CD4-positive, alpha-beta memory T cell (primary cell): ENCODE measurements at regions not wholly inside any gene's neighbourhood (a gene's known extent, or its start where the extent isn't known, plus 50 kb on each side); places are given as distances from the start of the nearest gene placed in this dataset.

Experiments used
- CTCF ChIA-PET: fragments of 350-600 bp; sonication (Branson Sonifier 250); formaldehyde crosslinking; loops from one replicate; lab custom pipeline; 2021; ENCODE audit warnings: inconsistent platforms; ENCODE audit not compliant: partially characterized antibody; lab: Charles Lee
- POLR2A ChIA-PET: fragments of 350-600 bp; sonication (Branson Sonifier 250); formaldehyde crosslinking; loops from one replicate; lab custom pipeline; 2021; ENCODE audit not compliant: partially characterized antibody; lab: Charles Lee
- DNase-seq, 5 donors: peaks; one replicate each; pipeline versions ENCODE4 v3.0.0 to v3.0.0-alpha.2; 2020 to 2022; ENCODE audit warnings: mixed read lengths in 1 of 5
- H3K27ac ChIP-seq: one replicate; pipeline ENCODE4 v1.7.0; 2013; ENCODE audit warnings: low read depth, low read length
- H3K27me3 ChIP-seq: 2 replicates; pipeline ENCODE4 v1.7.0; 2013; ENCODE audit warnings: mild to moderate bottlenecking, low read length, moderate library complexity; ENCODE audit not compliant: insufficient read depth
- H3K36me3 ChIP-seq: 2 replicates; pipeline ENCODE4 v1.7.0; 2013; ENCODE audit warnings: mild to moderate bottlenecking, low read length, moderate library complexity; ENCODE audit not compliant: insufficient read depth
- H3K4me1 ChIP-seq: 2 replicates; pipeline ENCODE4 v1.7.0; 2013; ENCODE audit warnings: mild to moderate bottlenecking, low read length, moderate library complexity; ENCODE audit not compliant: insufficient read depth
- H3K4me3 ChIP-seq, 2 donors: one replicate each; pipeline ENCODE4 v1.7.0; 2013; ENCODE audit warnings: low read length in 2 of 2, mild to moderate bottlenecking in 1 of 2
- H3K9me3 ChIP-seq, 2 donors: one replicate each; pipeline ENCODE4 v1.7.0; 2013; ENCODE audit warnings: low read length in 2 of 2, control low read depth in 1 of 2; ENCODE audit not compliant: control insufficient read depth in 1 of 2
- H3K27ac Mint-ChIP-seq, 7 donors: one replicate each; pipeline ENCODE4 v1.8.0; 2020 to 2021; ENCODE audit warnings: mixed read lengths in 7 of 7, mild to moderate bottlenecking in 6 of 7, inconsistent platforms in 3 of 7, moderate library complexity in 3 of 7
- H3K27me3 Mint-ChIP-seq, 2 donors: one replicate each; pipeline ENCODE4 v1.8.0; 2020 to 2021; ENCODE audit warnings: mixed read lengths in 2 of 2
- H3K36me3 Mint-ChIP-seq, 2 donors: one replicate each; pipeline ENCODE4 v1.8.0; 2020 to 2021; ENCODE audit warnings: mixed read lengths in 2 of 2, inconsistent platforms in 1 of 2, mild to moderate bottlenecking in 1 of 2
- H3K4me1 Mint-ChIP-seq, 4 donors: one replicate each; pipeline ENCODE4 v1.8.0; 2020 to 2021; ENCODE audit warnings: mixed read lengths in 4 of 4, mild to moderate bottlenecking in 1 of 4
- H3K4me3 Mint-ChIP-seq, 8 donors: one replicate each; pipeline ENCODE4 v1.8.0; 2020 to 2021; ENCODE audit warnings: mixed read lengths in 8 of 8, mild to moderate bottlenecking in 7 of 8, moderate library complexity in 6 of 8, inconsistent platforms in 3 of 8
- H3K9me3 Mint-ChIP-seq, 8 donors: one replicate each; pipeline ENCODE4 v1.8.0; 2020 to 2021; ENCODE audit warnings: mixed read lengths in 8 of 8, mild to moderate bottlenecking in 5 of 8, inconsistent platforms in 3 of 8, moderate library complexity in 1 of 8
- intact Hi-C: fragments of 100-400 bp; cut with micrococcal nuclease; formaldehyde crosslinking; loops from one replicate; pipeline ENCODE4 v1.15.1; 2023

- H3K4me1 ChIP-seq = no peaks in the 10 kb centered on the region
- H3K27me3 ChIP-seq = no peaks in the 10 kb centered on the region
- intact Hi-C loops = no loop called here
- DNase-seq = no peak
- H3K36me3 ChIP-seq = no peaks in the 10 kb centered on the region
- no peak overlapping the region for H3K4me3 Mint-ChIP-seq
- no peaks in the 10 kb centered on the region for H3K9me3 ChIP-seq
- no peaks in the 10 kb centered on the region for H3K4me1 Mint-ChIP-seq
- H3K36me3 Mint-ChIP-seq = no peaks in the 10 kb centered on the region
- no peak overlapping the region for H3K27ac Mint-ChIP-seq
- no peak overlapping the region for H3K4me3 ChIP-seq
- peaks cover 0 to 2% (median 0%) of the 10 kb centered on the region in 8 donors for H3K9me3 Mint-ChIP-seq
- ChIA-PET POLR2A (no interaction called here), CTCF (no interaction called here)
- peaks cover 7% of the 10 kb centered on the region in 2 donors for H3K27me3 Mint-ChIP-seq
- H3K27ac ChIP-seq = no peak overlapping the region
These were observed 198.1 kb upstream of the HABP2 start for GRCh38 chr10:113354711-113355110.

GRCh38 chr10:113356794-113357680 is 195.8 kb upstream of the HABP2 start:
- H3K4me1 Mint-ChIP-seq = no peaks in the 10 kb centered on the region
- no peaks in the 10 kb centered on the region for H3K36me3 Mint-ChIP-seq
- no peaks in the 10 kb centered on the region for H3K4me1 ChIP-seq
- H3K27ac ChIP-seq = no peak overlapping the region
- H3K27me3 ChIP-seq = no peaks in the 10 kb centered on the region
- intact Hi-C loops = no loop called here
- H3K27me3 Mint-ChIP-seq = peaks cover 6 to 7% of the 10 kb centered on the region in 2 donors
- H3K36me3 ChIP-seq = no peaks in the 10 kb centered on the region
- no peak for DNase-seq
- no peaks in the 10 kb centered on the region for H3K9me3 ChIP-seq
- ChIA-PET CTCF (interaction anchor here (0.7 kb wide), 1 partner anchor 28 kb away, joined by 3 read pairs; no protein-coding TSS in a partner anchor), POLR2A (no interaction called here)
- peaks cover 0 to 2% (median 0%) of the 10 kb centered on the region in 8 donors for H3K9me3 Mint-ChIP-seq
- H3K4me3 Mint-ChIP-seq = no peak overlapping the region
- no peak overlapping the region for H3K27ac Mint-ChIP-seq
- no peak overlapping the region for H3K4me3 ChIP-seq

- Histone ChIP-seq H3K4me1 (no peaks in the 10 kb centered on the region), H3K27me3 (no peaks in the 10 kb centered on the region), H3K27ac (no peak overlapping the region), H3K4me3 (no peak overlapping the region), H3K9me3 (no peaks in the 10 kb centered on the region), H3K36me3 (no peaks in the 10 kb centered on the region)
- CTCF ChIA-PET = no interaction called here
- peaks cover 0 to 2% (median 0%) of the 10 kb centered on the region in 8 donors for H3K9me3 Mint-ChIP-seq
- intact Hi-C loops = no loop called here
- peaks cover 2 to 7% (median 4%) of the 10 kb centered on the region in 4 donors for H3K4me1 Mint-ChIP-seq
- H3K27ac Mint-ChIP-seq = no peak overlapping the region
- peaks cover 5 to 7% of the 10 kb centered on the region in 2 donors for H3K27me3 Mint-ChIP-seq
- no peak overlapping the region for H3K4me3 Mint-ChIP-seq
- no peak for DNase-seq
- POLR2A ChIA-PET = no interaction called here
- H3K36me3 Mint-ChIP-seq = no peaks in the 10 kb centered on the region
These were observed 195.1 kb upstream of the HABP2 start for GRCh38 chr10:113357681-113358300.

- H3K4me3 Mint-ChIP-seq = no peak overlapping the region
- no peak for DNase-seq
- intact Hi-C loops = no loop called here
- H3K9me3 ChIP-seq = no peaks in the 10 kb centered on the region
- no peaks in the 10 kb centered on the region for H3K36me3 ChIP-seq
- H3K27me3 ChIP-seq = no peaks in the 10 kb centered on the region
- H3K27ac Mint-ChIP-seq = no peak overlapping the region
- no peak overlapping the region for H3K4me3 ChIP-seq
- POLR2A ChIA-PET = no interaction called here
- H3K9me3 Mint-ChIP-seq = peaks cover 0 to 2% (median 0%) of the 10 kb centered on the region in 8 donors
- no peaks in the 10 kb centered on the region for H3K4me1 ChIP-seq
- peaks cover 2 to 7% (median 5%) of the 10 kb centered on the region in 4 donors for H3K4me1 Mint-ChIP-seq
- H3K36me3 Mint-ChIP-seq = no peaks in the 10 kb centered on the region
- CTCF ChIA-PET = no interaction called here
- H3K27ac ChIP-seq = no peak overlapping the region
- H3K27me3 Mint-ChIP-seq = peaks cover 0 to 9% of the 10 kb centered on the region in 2 donors
These were observed 193.2 kb upstream of the HABP2 start for GRCh38 chr10:113359655-113360054.

- CTCF ChIA-PET = no interaction called here
- peaks cover 4 to 7% (median 5%) of the 10 kb centered on the region in 4 donors for H3K4me1 Mint-ChIP-seq
- Histone ChIP-seq H3K9me3 (no peaks in the 10 kb centered on the region), H3K27me3 (no peaks in the 10 kb centered on the region), H3K27ac (no peak overlapping the region), H3K4me1 (no peaks in the 10 kb centered on the region), H3K36me3 (no peaks in the 10 kb centered on the region), H3K4me3 (no peak overlapping the region)
- POLR2A ChIA-PET = no interaction called here
- H3K27ac Mint-ChIP-seq = no peak overlapping the region
- no peak overlapping the region for H3K4me3 Mint-ChIP-seq
- peaks cover 0 to 4% of the 10 kb centered on the region in 2 donors for H3K27me3 Mint-ChIP-seq
- DNase-seq = no peak
- intact Hi-C loops = no loop called here
- H3K9me3 Mint-ChIP-seq = peaks cover 0 to 4% (median under 1%) of the 10 kb centered on the region in 8 donors
- H3K36me3 Mint-ChIP-seq = no peaks in the 10 kb centered on the region
These were observed 192.0 kb upstream of the HABP2 start for GRCh38 chr10:113360870-113361269.

GRCh38 chr10:113362645-113363091 is 190.2 kb upstream of the HABP2 start:
- no peaks in the 10 kb centered on the region for H3K36me3 Mint-ChIP-seq

GRCh38 chr10:113364227-113364626 is 188.6 kb upstream of the HABP2 start:
- H3K4me3 Mint-ChIP-seq = no peak overlapping the region
- intact Hi-C loops = no loop called here
- POLR2A ChIA-PET = no interaction called here
- peaks cover 0 to 8% (median 2%) of the 10 kb centered on the region in 8 donors for H3K9me3 Mint-ChIP-seq
- peaks cover 4 to 7% (median 5%) of the 10 kb centered on the region in 4 donors for H3K4me1 Mint-ChIP-seq
- H3K9me3 ChIP-seq = no peaks in the 10 kb centered on the region
- no peak for DNase-seq
- H3K27me3 ChIP-seq = no peaks in the 10 kb centered on the region
- no peaks in the 10 kb centered on the region for H3K36me3 ChIP-seq
- H3K4me3 ChIP-seq = no peak overlapping the region
- CTCF ChIA-PET = no interaction called here
- no peak overlapping the region for H3K27ac Mint-ChIP-seq
- peaks cover 2 to 6% of the 10 kb centered on the region in 2 donors for H3K27me3 Mint-ChIP-seq
- H3K27ac ChIP-seq = no peak overlapping the region
- no peaks in the 10 kb centered on the region for H3K4me1 ChIP-seq
- no peaks in the 10 kb centered on the region for H3K36me3 Mint-ChIP-seq

More at GRCh38 chr10:113362645-113363091, 190.2 kb upstream of the HABP2 start:
- Mint-ChIP-seq H3K9me3 (peaks cover 0 to 8% (median 2%) of the 10 kb centered on the region in 8 donors), H3K4me1 (peaks cover 4 to 7% (median 5%) of the 10 kb centered on the region in 4 donors), H3K27ac (peak overlapping the region in 2 of 7 donors; percentile 10 to 11), H3K27me3 (peaks cover 0 to 4% of the 10 kb centered on the region in 2 donors), H3K4me3 (no peak overlapping the region)
- POLR2A ChIA-PET = no interaction called here
- CTCF ChIA-PET = no interaction called here
- Histone ChIP-seq H3K4me3 (no peak overlapping the region), H3K27ac (no peak overlapping the region), H3K9me3 (no peaks in the 10 kb centered on the region), H3K36me3 (no peaks in the 10 kb centered on the region), H3K4me1 (no peaks in the 10 kb centered on the region), H3K27me3 (no peaks in the 10 kb centered on the region)
- intact Hi-C loops = no loop called here
- no peak for DNase-seq
